Suprapubic skin (tissue), 3 donors: ENCODE measurements at regions not wholly inside any gene's neighbourhood (a gene's known extent, or its start where the extent isn't known, plus 50 kb on each side); places are given as distances from the start of the nearest gene placed in this dataset.

Experiments
- CTCF ChIP-seq, 2 donors: fragments of 200-600 bp in 1 of 2; fragments of 450-650 bp in 1 of 2; sonication (generic) in 1 of 2; IDR thresholded peaks; one replicate each; pipeline ENCODE4 v1.5.1; 2016 to 2019; ENCODE audit warnings: antibody characterized with exemption in 2 of 2, mild to moderate bottlenecking in 1 of 2, moderate library complexity in 1 of 2
- EP300 ChIP-seq: sonication (generic); formaldehyde crosslinking; IDR thresholded peaks from one replicate; pipeline ENCODE4 v1.6.1; 2017; ENCODE audit warnings: antibody characterized with exemption
- POLR2A ChIP-seq, 2 donors: fragments of 450-650 bp; IDR thresholded peaks; one replicate each; pipeline ENCODE4 v1.6.1; 2017; ENCODE audit warnings: antibody characterized with exemption in 2 of 2, mild to moderate bottlenecking in 2 of 2, moderate library complexity in 2 of 2

DNA sequence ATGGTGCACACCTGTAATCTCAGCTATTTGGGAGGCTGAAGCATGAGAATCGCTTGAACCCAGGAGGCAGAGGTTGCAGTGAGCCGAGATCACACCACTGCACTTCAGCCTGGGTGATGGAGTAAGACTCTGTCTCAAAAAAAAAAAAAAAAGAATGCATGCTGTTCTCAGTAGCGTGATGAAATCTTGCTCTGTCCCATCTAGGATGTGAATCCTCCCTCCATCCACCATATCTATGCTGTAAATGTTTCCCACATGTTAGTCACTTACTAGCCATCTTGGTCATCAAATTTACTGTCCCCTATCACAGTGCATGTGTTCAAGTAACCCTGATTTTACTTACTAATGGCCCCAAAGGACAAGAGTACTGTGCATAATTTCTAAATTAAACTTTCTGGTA, 315.4 kb upstream of the TBX18 start:
- TF ChIP-seq CTCF (IDR thresholded peaks at IDR 0.05): no peak
- no peak for TF ChIP-seq POLR2A (IDR thresholded peaks at IDR 0.05)
- TF ChIP-seq EP300: no peak
